ENCODE measurements at regions not wholly inside any gene's neighbourhood (a gene's known extent, or its start where the extent isn't known, plus 50 kb on each side); places are given as distances from the start of the nearest gene placed in this dataset.

DNA sequence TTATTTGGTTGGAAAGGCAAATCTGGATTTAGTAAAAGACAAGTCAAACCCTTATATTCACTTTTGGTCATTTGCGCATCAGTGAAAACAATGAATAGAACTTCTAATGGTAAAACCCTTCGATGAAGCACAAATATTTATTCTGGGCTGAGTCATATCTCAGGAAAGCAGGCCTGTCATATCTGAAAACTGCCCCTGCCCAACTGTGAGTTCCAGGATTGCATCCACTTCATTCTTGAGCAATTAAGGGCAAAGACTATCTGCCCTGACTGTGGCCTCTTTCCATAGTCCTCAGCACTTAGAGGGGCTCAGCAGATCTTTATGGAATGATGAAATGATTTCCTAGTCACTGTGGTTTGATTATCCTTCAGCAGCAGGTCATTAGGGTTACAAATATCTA is 795.2 kb upstream of the ID2 start:
- Histone ChIP-seq H3K4me2 (replicated peaks; ENCODE audit: extremely low read depth, low read length, poor library complexity, severe bottlenecking) (no peak overlapping the region), H3K36me3 (replicated peaks in 1 of 2; ENCODE audit: control insufficient read depth in 1 of 2, insufficient read depth in 2 of 2, low read length in 2 of 2) (no peaks in the 10 kb centered on the region), H3K4me3 (replicated peaks in 1 of 3; ENCODE audit: low read depth in 2 of 3, low read length in 3 of 3) (no peak overlapping the region), H3K79me2 (ENCODE audit: insufficient read depth, low read length) (no peaks in the 10 kb centered on the region), H2AFZ (ENCODE audit: insufficient read depth, low read depth, low read length, poor library complexity, severe bottlenecking) (no peak overlapping the region), H3K9me3 (replicated peaks in 1 of 2; ENCODE audit: control insufficient read depth in 1 of 2, insufficient read depth in 1 of 2, low read length in 2 of 2) (no peaks in the 10 kb centered on the region), H3K9ac (ENCODE audit: insufficient read depth, low read length, poor library complexity, severe bottlenecking) (no peak overlapping the region), H3K27me3 (ENCODE audit: control insufficient read depth in 2 of 2, insufficient read depth in 2 of 2, low read length in 2 of 2) (no peaks in the 10 kb centered on the region), H3K27ac (ENCODE audit: low read depth in 1 of 2, low read length in 2 of 2) (no peak overlapping the region), H3K4me1 (ENCODE audit: control insufficient read depth in 1 of 2, insufficient read depth in 2 of 2, low read length in 2 of 2) (peaks cover 8 to 9% of the 10 kb centered on the region in 2 donors), H4K20me1 (ENCODE audit: insufficient read depth, low read length) (no peaks in the 10 kb centered on the region)
- H3K4me1 Mint-ChIP-seq: peaks cover 18% of the 10 kb centered on the region
- no peak overlapping the region for H3K27ac Mint-ChIP-seq
- peak in 1 of 3 donors; percentile 13 for DNase-seq
- peaks cover 0 to 2% (median 0%) of the 10 kb centered on the region in 3 donors for H3K27me3 Mint-ChIP-seq (ENCODE audit: low read depth in 3 of 3)
- no peak overlapping the region for H3K4me3 Mint-ChIP-seq
- peaks cover 5 to 6% of the 10 kb centered on the region in 2 donors for H3K36me3 Mint-ChIP-seq
- intact Hi-C loops (cut with micrococcal nuclease): no loop called here
- WGBS (ENCODE audit: insufficient coverage): 91% methylated on average over 2 of the region's 2 CpGs
- peaks cover 0 to 5% (median 2%) of the 10 kb centered on the region in 7 donors for H3K9me3 Mint-ChIP-seq
- TF ChIP-seq, protein P1, sequence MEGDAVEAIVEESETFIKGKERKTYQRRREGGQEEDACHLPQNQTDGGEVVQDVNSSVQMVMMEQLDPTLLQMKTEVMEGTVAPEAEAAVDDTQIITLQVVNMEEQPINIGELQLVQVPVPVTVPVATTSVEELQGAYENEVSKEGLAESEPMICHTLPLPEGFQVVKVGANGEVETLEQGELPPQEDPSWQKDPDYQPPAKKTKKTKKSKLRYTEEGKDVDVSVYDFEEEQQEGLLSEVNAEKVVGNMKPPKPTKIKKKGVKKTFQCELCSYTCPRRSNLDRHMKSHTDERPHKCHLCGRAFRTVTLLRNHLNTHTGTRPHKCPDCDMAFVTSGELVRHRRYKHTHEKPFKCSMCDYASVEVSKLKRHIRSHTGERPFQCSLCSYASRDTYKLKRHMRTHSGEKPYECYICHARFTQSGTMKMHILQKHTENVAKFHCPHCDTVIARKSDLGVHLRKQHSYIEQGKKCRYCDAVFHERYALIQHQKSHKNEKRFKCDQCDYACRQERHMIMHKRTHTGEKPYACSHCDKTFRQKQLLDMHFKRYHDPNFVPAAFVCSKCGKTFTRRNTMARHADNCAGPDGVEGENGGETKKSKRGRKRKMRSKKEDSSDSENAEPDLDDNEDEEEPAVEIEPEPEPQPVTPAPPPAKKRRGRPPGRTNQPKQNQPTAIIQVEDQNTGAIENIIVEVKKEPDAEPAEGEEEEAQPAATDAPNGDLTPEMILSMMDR (IDR thresholded peaks at IDR 0.05): no peak

DNA sequence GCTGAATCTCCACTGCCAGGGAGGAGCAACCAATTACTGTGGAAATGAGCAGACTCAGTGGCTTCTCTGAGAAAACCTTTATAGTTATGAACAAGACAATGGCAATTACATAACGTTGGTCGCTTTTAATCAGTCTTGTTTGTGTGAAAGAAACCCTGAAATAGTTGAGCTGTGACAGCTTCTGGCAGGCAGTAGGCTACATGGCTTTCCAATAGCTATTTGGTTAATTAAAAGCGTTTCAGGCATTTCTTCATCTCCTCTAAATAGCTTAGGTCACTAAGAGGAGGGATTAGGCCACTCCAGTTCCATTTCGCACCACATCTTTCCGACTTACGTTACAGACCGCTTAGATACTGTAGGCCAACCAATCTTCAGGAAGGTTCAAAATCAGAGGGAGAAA is 794.4 kb upstream of the ID2 start:
- TF ChIP-seq, protein P1 (IDR thresholded peaks at IDR 0.05): no peak
- H3K36me3 ChIP-seq (replicated peaks in 1 of 2; ENCODE audit: control insufficient read depth in 1 of 2, insufficient read depth in 2 of 2, low read length in 2 of 2): no peaks in the 10 kb centered on the region
- H2AFZ ChIP-seq (ENCODE audit: insufficient read depth, low read depth, low read length, poor library complexity, severe bottlenecking): no peak overlapping the region
- H3K79me2 ChIP-seq (ENCODE audit: insufficient read depth, low read length): no peaks in the 10 kb centered on the region
- H4K20me1 ChIP-seq (ENCODE audit: insufficient read depth, low read length): no peaks in the 10 kb centered on the region
- H3K27me3 ChIP-seq (ENCODE audit: control insufficient read depth in 2 of 2, insufficient read depth in 2 of 2, low read length in 2 of 2): no peaks in the 10 kb centered on the region
- H3K4me3 Mint-ChIP-seq: no peak overlapping the region
- intact Hi-C loops (cut with micrococcal nuclease): no loop called here
- no peak overlapping the region for H3K4me2 ChIP-seq (replicated peaks; ENCODE audit: extremely low read depth, low read length, poor library complexity, severe bottlenecking)
- no peaks in the 10 kb centered on the region for H3K9me3 ChIP-seq (replicated peaks in 1 of 2; ENCODE audit: control insufficient read depth in 1 of 2, insufficient read depth in 1 of 2, low read length in 2 of 2)
- H3K27ac Mint-ChIP-seq: no peak overlapping the region
- peaks cover 0 to 5% (median 2%) of the 10 kb centered on the region in 7 donors for H3K9me3 Mint-ChIP-seq
- peaks cover 13% of the 10 kb centered on the region for H3K4me1 Mint-ChIP-seq
- H3K4me3 ChIP-seq (replicated peaks in 1 of 3; ENCODE audit: low read depth in 2 of 3, low read length in 3 of 3): no peak overlapping the region
- DNase-seq: no peak
- peaks cover 4 to 6% of the 10 kb centered on the region in 2 donors for H3K4me1 ChIP-seq (ENCODE audit: control insufficient read depth in 1 of 2, insufficient read depth in 2 of 2, low read length in 2 of 2)
- H3K36me3 Mint-ChIP-seq: peaks cover 1 to 5% of the 10 kb centered on the region in 2 donors
- no peak overlapping the region for H3K9ac ChIP-seq (ENCODE audit: insufficient read depth, low read length, poor library complexity, severe bottlenecking)
- no CpG with 5 or more reads among the region's 7 CpGs for WGBS (ENCODE audit: insufficient coverage)
- H3K27ac ChIP-seq (ENCODE audit: low read depth in 1 of 2, low read length in 2 of 2): no peak overlapping the region
- peaks cover 0 to 2% (median 0%) of the 10 kb centered on the region in 3 donors for H3K27me3 Mint-ChIP-seq (ENCODE audit: low read depth in 3 of 3)

Measured in CD14-positive monocyte (primary cell).